ENCODE measurements at regions not wholly inside any gene's neighbourhood (a gene's known extent, or its start where the extent isn't known, plus 50 kb on each side); places are given as distances from the start of the nearest gene placed in this dataset.

- Histone ChIP-seq H3K4me1 (ENCODE audit: control insufficient read depth in 1 of 2, insufficient read depth in 2 of 2, low read length in 2 of 2) (no peaks in the 10 kb centered on the region), H2AFZ (ENCODE audit: insufficient read depth, low read length, poor library complexity) (no peak overlapping the region), H3K14ac (ENCODE audit: low read length) (no peak overlapping the region), H2BK12ac (ENCODE audit: low read length) (no peak overlapping the region), H3K79me1 (ENCODE audit: low read length) (no peaks in the 10 kb centered on the region), H3K18ac (ENCODE audit: low read length) (no peak overlapping the region), H4K12ac (ENCODE audit: low read depth, low read length) (no peak overlapping the region), H3K27me3 (ENCODE audit: insufficient read depth, low read length) (no peaks in the 10 kb centered on the region), H4K91ac (ENCODE audit: low read depth, low read length) (no peak overlapping the region), H3K79me2 (ENCODE audit: control insufficient read depth, insufficient read depth, low read length, poor library complexity) (no peaks in the 10 kb centered on the region), H3K4me2 (ENCODE audit: low read length) (no peak overlapping the region), H3K4ac (ENCODE audit: low read depth, low read length) (no peak overlapping the region), H3K4me3 (ENCODE audit: low read depth, low read length) (no peak overlapping the region), H3K9me3 (ENCODE audit: insufficient read depth, low read depth, low read length) (no peaks in the 10 kb centered on the region), H3K36me3 (ENCODE audit: control insufficient read depth in 1 of 2, insufficient read depth in 2 of 2, low read length in 2 of 2) (no peaks in the 10 kb centered on the region), H4K8ac (ENCODE audit: low read depth, low read length) (no peak overlapping the region), H3K9ac (ENCODE audit: low read length) (no peak overlapping the region), H2BK5ac (ENCODE audit: low read depth, low read length, poor library complexity) (no peak overlapping the region), H2AK5ac (ENCODE audit: low read length) (no peak overlapping the region), H2BK120ac (ENCODE audit: insufficient read depth, low read length, poor library complexity) (no peak overlapping the region), H3K27ac (ENCODE audit: low read depth, low read length) (no peak overlapping the region), H3K23ac (ENCODE audit: low read length) (no peak overlapping the region)
- no CpG with 5 or more reads among the region's 3 CpGs for WGBS (ENCODE audit: extremely low coverage, insufficient coverage, insufficient read length)
- DNase-seq = no peak
Measured at GRCh38 chr6:99066044-99066443, 118.3 kb upstream of the FBXL4 start.

- Histone ChIP-seq H2AFZ (ENCODE audit: insufficient read depth, low read length, poor library complexity) (no peak overlapping the region), H3K4me3 (ENCODE audit: low read depth, low read length) (no peak overlapping the region), H2BK12ac (ENCODE audit: low read length) (no peak overlapping the region), H3K4ac (ENCODE audit: low read depth, low read length) (no peak overlapping the region), H3K4me1 (ENCODE audit: control insufficient read depth in 1 of 2, insufficient read depth in 2 of 2, low read length in 2 of 2) (no peaks in the 10 kb centered on the region), H2BK120ac (ENCODE audit: insufficient read depth, low read length, poor library complexity) (no peak overlapping the region), H4K8ac (ENCODE audit: low read depth, low read length) (no peak overlapping the region), H3K79me1 (ENCODE audit: low read length) (no peaks in the 10 kb centered on the region), H3K18ac (ENCODE audit: low read length) (no peak overlapping the region), H3K27me3 (ENCODE audit: insufficient read depth, low read length) (no peaks in the 10 kb centered on the region), H3K27ac (ENCODE audit: low read depth, low read length) (no peak overlapping the region), H3K9ac (ENCODE audit: low read length) (no peak overlapping the region), H3K79me2 (ENCODE audit: control insufficient read depth, insufficient read depth, low read length, poor library complexity) (no peaks in the 10 kb centered on the region), H4K12ac (ENCODE audit: low read depth, low read length) (no peak overlapping the region), H3K36me3 (ENCODE audit: control insufficient read depth in 1 of 2, insufficient read depth in 2 of 2, low read length in 2 of 2) (no peaks in the 10 kb centered on the region), H3K23ac (ENCODE audit: low read length) (no peak overlapping the region), H4K91ac (ENCODE audit: low read depth, low read length) (no peak overlapping the region), H3K4me2 (ENCODE audit: low read length) (no peak overlapping the region), H2AK5ac (ENCODE audit: low read length) (no peak overlapping the region), H2BK5ac (ENCODE audit: low read depth, low read length, poor library complexity) (no peak overlapping the region), H3K14ac (ENCODE audit: low read length) (no peak overlapping the region), H3K9me3 (ENCODE audit: insufficient read depth, low read depth, low read length) (no peaks in the 10 kb centered on the region)
- no CpG with 5 or more reads among the region's 2 CpGs for WGBS (ENCODE audit: extremely low coverage, insufficient coverage, insufficient read length)
- DNase-seq = no peak
Measured at GRCh38 chr6:99064834-99065233, 117.1 kb upstream of the FBXL4 start.

GRCh38 chr6:99036672-99037071, 88.9 kb upstream of the FBXL4 start:
- H3K27me3 ChIP-seq (ENCODE audit: insufficient read depth, low read length) = no peaks in the 10 kb centered on the region
- no peak overlapping the region for H3K9ac ChIP-seq (ENCODE audit: low read length)
- no peak overlapping the region for H4K12ac ChIP-seq (ENCODE audit: low read depth, low read length)
- H3K27ac ChIP-seq (ENCODE audit: low read depth, low read length) = no peak overlapping the region
- H3K9me3 ChIP-seq (ENCODE audit: insufficient read depth, low read depth, low read length) = no peaks in the 10 kb centered on the region
- H3K18ac ChIP-seq (ENCODE audit: low read length) = no peak overlapping the region
- H4K8ac ChIP-seq (ENCODE audit: low read depth, low read length) = no peak overlapping the region
- no peak overlapping the region for H2AK5ac ChIP-seq (ENCODE audit: low read length)
- no peaks in the 10 kb centered on the region for H3K4me1 ChIP-seq (ENCODE audit: control insufficient read depth in 1 of 2, insufficient read depth in 2 of 2, low read length in 2 of 2)
- no peak overlapping the region for H2BK120ac ChIP-seq (ENCODE audit: insufficient read depth, low read length, poor library complexity)
- no peak overlapping the region for H3K4me2 ChIP-seq (ENCODE audit: low read length)
- H3K36me3 ChIP-seq (ENCODE audit: control insufficient read depth in 1 of 2, insufficient read depth in 2 of 2, low read length in 2 of 2) = no peaks in the 10 kb centered on the region
- no peak overlapping the region for H3K4ac ChIP-seq (ENCODE audit: low read depth, low read length)
- no peak overlapping the region for H3K23ac ChIP-seq (ENCODE audit: low read length)
- no peak overlapping the region for H2AFZ ChIP-seq (ENCODE audit: insufficient read depth, low read length, poor library complexity)
- H3K79me1 ChIP-seq (ENCODE audit: low read length) = no peaks in the 10 kb centered on the region
- no peak overlapping the region for H2BK5ac ChIP-seq (ENCODE audit: low read depth, low read length, poor library complexity)
- H3K4me3 ChIP-seq (ENCODE audit: low read depth, low read length) = no peak overlapping the region
- no peak overlapping the region for H2BK12ac ChIP-seq (ENCODE audit: low read length)
- no peak overlapping the region for H4K91ac ChIP-seq (ENCODE audit: low read depth, low read length)
- DNase-seq = no peak
- no peaks in the 10 kb centered on the region for H3K79me2 ChIP-seq (ENCODE audit: control insufficient read depth, insufficient read depth, low read length, poor library complexity)
- H3K14ac ChIP-seq (ENCODE audit: low read length) = no peak overlapping the region
- no CpG with 5 or more reads among the region's 6 CpGs for WGBS (ENCODE audit: extremely low coverage, insufficient coverage, insufficient read length)

- Histone ChIP-seq H3K9ac (ENCODE audit: low read length) (no peak overlapping the region), H3K36me3 (ENCODE audit: control insufficient read depth in 1 of 2, insufficient read depth in 2 of 2, low read length in 2 of 2) (no peaks in the 10 kb centered on the region), H2BK120ac (ENCODE audit: insufficient read depth, low read length, poor library complexity) (no peak overlapping the region), H3K27ac (ENCODE audit: low read depth, low read length) (no peak overlapping the region), H3K4me3 (ENCODE audit: low read depth, low read length) (no peak overlapping the region), H3K18ac (ENCODE audit: low read length) (no peak overlapping the region), H2AK5ac (ENCODE audit: low read length) (no peak overlapping the region), H4K91ac (ENCODE audit: low read depth, low read length) (no peak overlapping the region), H4K12ac (ENCODE audit: low read depth, low read length) (no peak overlapping the region), H2AFZ (ENCODE audit: insufficient read depth, low read length, poor library complexity) (no peak overlapping the region), H3K23ac (ENCODE audit: low read length) (no peak overlapping the region), H3K14ac (ENCODE audit: low read length) (no peak overlapping the region), H3K4ac (ENCODE audit: low read depth, low read length) (no peak overlapping the region), H4K8ac (ENCODE audit: low read depth, low read length) (no peak overlapping the region), H3K4me2 (ENCODE audit: low read length) (no peak overlapping the region), H3K9me3 (ENCODE audit: insufficient read depth, low read depth, low read length) (no peaks in the 10 kb centered on the region), H3K79me2 (ENCODE audit: control insufficient read depth, insufficient read depth, low read length, poor library complexity) (no peaks in the 10 kb centered on the region), H3K27me3 (ENCODE audit: insufficient read depth, low read length) (no peaks in the 10 kb centered on the region), H2BK12ac (ENCODE audit: low read length) (no peak overlapping the region), H2BK5ac (ENCODE audit: low read depth, low read length, poor library complexity) (no peak overlapping the region), H3K4me1 (ENCODE audit: control insufficient read depth in 1 of 2, insufficient read depth in 2 of 2, low read length in 2 of 2) (no peaks in the 10 kb centered on the region), H3K79me1 (ENCODE audit: low read length) (no peaks in the 10 kb centered on the region)
- WGBS (ENCODE audit: extremely low coverage, insufficient coverage, insufficient read length) = no CpG with 5 or more reads among the region's 2 CpGs
- DNase-seq = no peak
Measured at GRCh38 chr6:99032396-99032795, 84.7 kb upstream of the FBXL4 start.
